Colonic mucosa (tissue), 4 donors: ENCODE measurements at regions not wholly inside any gene's neighbourhood (a gene's known extent, or its start where the extent isn't known, plus 50 kb on each side); places are given as distances from the start of the nearest gene placed in this dataset.

Experiments
- DNase-seq: peaks from one replicate; pipeline ENCODE4 v3.0.0-alpha.2; 2020
- H3K27ac ChIP-seq: fragments of 200-600 bp; one replicate; pipeline ENCODE4 v1.8.0; 2021
- H3K27me3 ChIP-seq: fragments of 200-600 bp; one replicate; pipeline ENCODE4 v1.8.0; 2021
- H3K36me3 ChIP-seq: fragments of 200-600 bp; one replicate; pipeline ENCODE4 v1.8.0; 2021
- H3K4me1 ChIP-seq: fragments of 200-600 bp; one replicate; pipeline ENCODE4 v1.8.0; 2021; ENCODE audit warnings: mild to moderate bottlenecking
- H3K4me3 ChIP-seq: fragments of 200-600 bp; one replicate; pipeline ENCODE4 v1.8.0; 2021
- H3K9ac ChIP-seq, 2 donors: one replicate each; pipeline ENCODE4 v1.7.0; 2013; ENCODE audit warnings: control low read depth in 2 of 2, low read depth in 2 of 2, low read length in 2 of 2
- H3K9me3 ChIP-seq: fragments of 200-600 bp; one replicate; pipeline ENCODE4 v1.8.0; 2021
- CTCF ChIP-seq: fragments of 200-600 bp; IDR thresholded peaks from one replicate; pipeline ENCODE4 v1.8.0; 2022; ENCODE audit warnings: antibody characterized with exemption, mild to moderate bottlenecking
- intact Hi-C: fragments of 100-400 bp; cut with DNase I; formaldehyde crosslinking; loops from one replicate; pipeline ENCODE4 v1.14.1; 2022
- donor health status: healthy.
- donor health status: DM: no; HTN: no; CAD: no.
- donor health status: DM: no; HTN: no; CAD: no.

- intact Hi-C loops = no loop called here
- no peak for DNase-seq
- no peak for TF ChIP-seq CTCF
- H3K9ac ChIP-seq = no peak overlapping the region
- H3K9me3 ChIP-seq = no peaks in the 10 kb centered on the region
- no peak overlapping the region for H3K4me3 ChIP-seq
- no peaks in the 10 kb centered on the region for H3K36me3 ChIP-seq
- H3K27me3 ChIP-seq = no peaks in the 10 kb centered on the region
- no peak overlapping the region for H3K27ac ChIP-seq
- peaks cover 3% of the 10 kb centered on the region for H3K4me1 ChIP-seq
Observed at GRCh38 chr6:26161322-26161721, 74.1 kb downstream of the HFE start.

GRCh38 chr6:26162399-26162798, 75.2 kb downstream of the HFE start:
- H3K27ac ChIP-seq = no peak overlapping the region
- H3K27me3 ChIP-seq = no peaks in the 10 kb centered on the region
- H3K4me1 ChIP-seq = peaks cover 3% of the 10 kb centered on the region
- DNase-seq = no peak
- no peak overlapping the region for H3K4me3 ChIP-seq
- H3K9me3 ChIP-seq = no peaks in the 10 kb centered on the region
- H3K36me3 ChIP-seq = no peaks in the 10 kb centered on the region
- H3K9ac ChIP-seq = no peak overlapping the region
- intact Hi-C loops = no loop called here
- TF ChIP-seq CTCF = no peak

- no peak for DNase-seq
- Histone ChIP-seq H3K36me3 (no peaks in the 10 kb centered on the region), H3K4me3 (no peak overlapping the region), H3K4me1 (peaks cover 3% of the 10 kb centered on the region), H3K9ac (peak overlapping the region in 1 of 2 donors; percentile 62), H3K9me3 (no peaks in the 10 kb centered on the region), H3K27ac (no peak overlapping the region), H3K27me3 (no peaks in the 10 kb centered on the region)
- intact Hi-C loops = no loop called here
- TF ChIP-seq CTCF = no peak
Observed at GRCh38 chr6:26163427-26164119, 76.3 kb downstream of the HFE start.

- no peaks in the 10 kb centered on the region for H3K27me3 ChIP-seq
- no peak overlapping the region for H3K27ac ChIP-seq
- DNase-seq = no peak
- no peaks in the 10 kb centered on the region for H3K9me3 ChIP-seq
- H3K4me1 ChIP-seq = peaks cover 3% of the 10 kb centered on the region
- intact Hi-C loops = no loop called here
- no peaks in the 10 kb centered on the region for H3K36me3 ChIP-seq
- H3K9ac ChIP-seq = peak overlapping the region in 1 of 2 donors; percentile 62
- H3K4me3 ChIP-seq = no peak overlapping the region
- TF ChIP-seq CTCF = no peak
Observed at GRCh38 chr6:26164120-26164505, 76.9 kb downstream of the HFE start.

- Histone ChIP-seq H3K27me3 (no peaks in the 10 kb centered on the region), H3K9me3 (no peaks in the 10 kb centered on the region), H3K9ac (no peak overlapping the region), H3K4me3 (no peak overlapping the region), H3K36me3 (no peaks in the 10 kb centered on the region), H3K27ac (no peak overlapping the region), H3K4me1 (peaks cover 3% of the 10 kb centered on the region)
- DNase-seq = no peak
- no peak for TF ChIP-seq CTCF
- intact Hi-C loops = no loop called here
Observed at GRCh38 chr6:26165261-26165790, 78.1 kb downstream of the HFE start.
